Psoas muscle (tissue), 7 donors: ENCODE measurements at regions not wholly inside any gene's neighbourhood (a gene's known extent, or its start where the extent isn't known, plus 50 kb on each side); places are given as distances from the start of the nearest gene placed in this dataset.

ENCODE experiments used
- ATAC-seq, 4 donors: fragments of 200-7000 bp; cut with Tn5 transposase; one replicate each; pipeline ENCODE4 v1.9.1; 2020; ENCODE audit warnings: moderate library complexity in 3 of 4, mild to moderate bottlenecking in 2 of 4
- DNase-seq, 2 donors: peaks; one replicate each; pipeline ENCODE4 v3.0.0-alpha.2; 2020
- H3K27ac ChIP-seq: fragments of 200-600 bp; one replicate; pipeline ENCODE4 v1.8.0; 2022
- H3K27me3 ChIP-seq, 3 donors: fragments of 200-600 bp in 1 of 3; one replicate each; pipeline versions ENCODE4 v1.6.1 to v1.8.0; 2013 to 2022; ENCODE audit warnings: low read length in 2 of 3, mild to moderate bottlenecking in 2 of 3, moderate library complexity in 1 of 3; ENCODE audit not compliant: insufficient read depth in 3 of 3
- H3K36me3 ChIP-seq, 2 donors: fragments of 200-600 bp in 1 of 2; one replicate each; pipeline versions ENCODE4 v1.6.1 to v1.8.0; 2013 to 2022; ENCODE audit warnings: low read depth in 1 of 2, mild to moderate bottlenecking in 1 of 2, moderate library complexity in 1 of 2; ENCODE audit not compliant: insufficient read depth in 1 of 2
- H3K4me1 ChIP-seq: fragments of 200-600 bp; one replicate; pipeline ENCODE4 v1.8.0; 2022
- H3K4me3 ChIP-seq: fragments of 200-600 bp; one replicate; pipeline ENCODE4 v1.8.0; 2022; ENCODE audit warnings: mild to moderate bottlenecking
- H3K9me3 ChIP-seq: fragments of 200-600 bp; one replicate; pipeline ENCODE4 v1.8.0; 2022
- WGBS, 3 donors: extraction: QIAGEN DNeasy Blood & Tissue Kit; methylation state at CpG; one replicate each; pipeline versions ENCODE4 v1.1.6 to v1.1.7; 2013; 5-methylcytosine and 5-hydroxymethylcytosine counted together
- intact Hi-C, 2 donors: fragments of 100-400 bp; cut with DNase I; formaldehyde crosslinking; loops; one replicate each; pipeline versions ENCODE4 v1.11.0 to v1.14.2; 2022
- TF ChIP-seq, protein P1 (sequence below): fragments of 200-600 bp; IDR thresholded peaks from one replicate; pipeline ENCODE4 v1.8.0; 2022; ENCODE audit warnings: antibody characterized with exemption
- donor health status: healthy with polysubstance abuse.
- donor health status: DM: no; HTN: no; CAD: no; lungs with moderate emphysema.
- donor health status: Bipolar disorder and iron deficiency.
- donor health status: healthy.
- donor health status: DM: yes; HTN: yes; CAD: no.
- donor health status: DM: no; HTN: no; CAD: no.
- donor health status: DM: yes; HTN: yes; CAD: no.

GRCh38 chr18:39167990-39168389 is 1602.4 kb upstream of the CELF4 start:
- DNase-seq (no peak), ATAC-seq (no peak)
- H3K27me3 ChIP-seq = no peaks in the 10 kb centered on the region
- H3K27ac ChIP-seq = no peak overlapping the region
- TF ChIP-seq, protein P1, sequence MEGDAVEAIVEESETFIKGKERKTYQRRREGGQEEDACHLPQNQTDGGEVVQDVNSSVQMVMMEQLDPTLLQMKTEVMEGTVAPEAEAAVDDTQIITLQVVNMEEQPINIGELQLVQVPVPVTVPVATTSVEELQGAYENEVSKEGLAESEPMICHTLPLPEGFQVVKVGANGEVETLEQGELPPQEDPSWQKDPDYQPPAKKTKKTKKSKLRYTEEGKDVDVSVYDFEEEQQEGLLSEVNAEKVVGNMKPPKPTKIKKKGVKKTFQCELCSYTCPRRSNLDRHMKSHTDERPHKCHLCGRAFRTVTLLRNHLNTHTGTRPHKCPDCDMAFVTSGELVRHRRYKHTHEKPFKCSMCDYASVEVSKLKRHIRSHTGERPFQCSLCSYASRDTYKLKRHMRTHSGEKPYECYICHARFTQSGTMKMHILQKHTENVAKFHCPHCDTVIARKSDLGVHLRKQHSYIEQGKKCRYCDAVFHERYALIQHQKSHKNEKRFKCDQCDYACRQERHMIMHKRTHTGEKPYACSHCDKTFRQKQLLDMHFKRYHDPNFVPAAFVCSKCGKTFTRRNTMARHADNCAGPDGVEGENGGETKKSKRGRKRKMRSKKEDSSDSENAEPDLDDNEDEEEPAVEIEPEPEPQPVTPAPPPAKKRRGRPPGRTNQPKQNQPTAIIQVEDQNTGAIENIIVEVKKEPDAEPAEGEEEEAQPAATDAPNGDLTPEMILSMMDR = no peak
- no peak overlapping the region for H3K4me3 ChIP-seq
- H3K9me3 ChIP-seq = no peaks in the 10 kb centered on the region
- no peaks in the 10 kb centered on the region for H3K4me1 ChIP-seq
- no peaks in the 10 kb centered on the region for H3K36me3 ChIP-seq
- WGBS, 3 donors = 82 to 85% (median 85%) methylated on average over 2 of the region's 2 CpGs
- intact Hi-C loops = no loop called here

DNA sequence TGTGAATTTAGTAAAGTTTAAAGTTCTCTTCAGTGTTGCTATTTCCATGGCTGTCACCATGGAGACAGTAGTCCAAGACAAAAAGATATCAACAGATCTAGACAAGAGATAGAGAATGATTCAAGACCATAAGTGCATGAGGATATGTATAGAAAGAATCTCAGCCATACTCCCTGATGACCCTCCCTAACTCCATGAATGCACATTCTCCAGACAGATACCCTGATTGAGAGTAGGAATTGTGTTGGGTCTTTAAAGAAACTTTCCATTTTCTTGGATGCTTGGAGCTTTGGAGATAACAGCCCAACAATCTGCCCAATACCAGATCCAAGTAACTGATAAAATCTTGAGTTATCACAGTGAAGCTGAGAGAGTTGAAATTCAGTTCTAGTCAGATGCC is 1601.2 kb upstream of the CELF4 start:
- Histone ChIP-seq H3K27ac (no peak overlapping the region), H3K4me1 (no peaks in the 10 kb centered on the region), H3K36me3 (no peaks in the 10 kb centered on the region), H3K9me3 (no peaks in the 10 kb centered on the region), H3K27me3 (no peaks in the 10 kb centered on the region), H3K4me3 (no peak overlapping the region)
- TF ChIP-seq, protein P1 = no peak
- intact Hi-C loops = no loop called here
- ATAC-seq (no peak), DNase-seq (no peak)

- 85 to 90% (median 88%) methylated on average over 11 of the region's 11 CpGs for WGBS, 3 donors
- Histone ChIP-seq H3K9me3 (no peaks in the 10 kb centered on the region), H3K4me1 (no peaks in the 10 kb centered on the region), H3K4me3 (no peak overlapping the region), H3K27me3 (no peaks in the 10 kb centered on the region), H3K36me3 (no peaks in the 10 kb centered on the region), H3K27ac (no peak overlapping the region)
- intact Hi-C loops = no loop called here
- DNase-seq (no peak), ATAC-seq (no peak)
- TF ChIP-seq, protein P1 = no peak
These were observed 1596.6 kb upstream of the CELF4 start for GRCh38 chr18:39162013-39162827.

- H3K36me3 ChIP-seq = no peaks in the 10 kb centered on the region
- TF ChIP-seq, protein P1 = no peak
- no peaks in the 10 kb centered on the region for H3K4me1 ChIP-seq
- H3K9me3 ChIP-seq = no peaks in the 10 kb centered on the region
- no peak for ATAC-seq
- H3K27me3 ChIP-seq = no peaks in the 10 kb centered on the region
- no peak for DNase-seq
- H3K4me3 ChIP-seq = no peak overlapping the region
- 65 to 68% (median 66%) methylated on average over 3 of the region's 3 CpGs for WGBS, 3 donors
- intact Hi-C loops = no loop called here
- H3K27ac ChIP-seq = no peak overlapping the region
These were observed 1583.7 kb upstream of the CELF4 start for GRCh38 chr18:39149211-39149806.
